ENCODE measurements at regions not wholly inside any gene's neighbourhood (a gene's known extent, or its start where the extent isn't known, plus 50 kb on each side); places are given as distances from the start of the nearest gene placed in this dataset.

DNA sequence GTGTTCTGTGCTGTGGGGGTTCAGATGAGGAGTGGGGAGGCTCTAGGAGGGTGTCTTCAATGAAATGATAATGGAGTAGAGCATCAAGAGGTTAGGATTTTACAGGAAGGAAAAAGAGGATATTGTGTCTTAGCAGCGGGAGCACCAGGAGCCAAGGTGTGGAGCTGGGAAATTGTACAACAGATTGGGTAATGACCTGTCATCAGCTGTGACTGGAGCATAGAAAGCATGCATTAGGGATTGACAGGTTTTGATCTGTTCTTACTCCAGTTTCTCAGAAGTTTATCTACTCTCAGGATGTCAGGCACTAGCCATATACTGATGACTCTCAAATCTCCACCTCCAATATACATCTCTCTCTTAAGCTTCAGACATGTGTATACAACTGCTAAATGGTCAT is 196.9 kb downstream of the ARHGAP12 start:
- peak in 1 of 4 donors; percentile 25 for ATAC-seq
- no peak overlapping the region for H3K4me3 ChIP-seq
- WGBS, 3 donors, result 65 to 78% (median 67%) methylated on average over 1 of the region's 1 CpG
- H3K4me1 ChIP-seq, result peaks cover 4% of the 10 kb centered on the region
- H3K9me3 ChIP-seq, result no peaks in the 10 kb centered on the region
- intact Hi-C loops (cut with DNase I), result no loop called here
- TF ChIP-seq, protein P1, sequence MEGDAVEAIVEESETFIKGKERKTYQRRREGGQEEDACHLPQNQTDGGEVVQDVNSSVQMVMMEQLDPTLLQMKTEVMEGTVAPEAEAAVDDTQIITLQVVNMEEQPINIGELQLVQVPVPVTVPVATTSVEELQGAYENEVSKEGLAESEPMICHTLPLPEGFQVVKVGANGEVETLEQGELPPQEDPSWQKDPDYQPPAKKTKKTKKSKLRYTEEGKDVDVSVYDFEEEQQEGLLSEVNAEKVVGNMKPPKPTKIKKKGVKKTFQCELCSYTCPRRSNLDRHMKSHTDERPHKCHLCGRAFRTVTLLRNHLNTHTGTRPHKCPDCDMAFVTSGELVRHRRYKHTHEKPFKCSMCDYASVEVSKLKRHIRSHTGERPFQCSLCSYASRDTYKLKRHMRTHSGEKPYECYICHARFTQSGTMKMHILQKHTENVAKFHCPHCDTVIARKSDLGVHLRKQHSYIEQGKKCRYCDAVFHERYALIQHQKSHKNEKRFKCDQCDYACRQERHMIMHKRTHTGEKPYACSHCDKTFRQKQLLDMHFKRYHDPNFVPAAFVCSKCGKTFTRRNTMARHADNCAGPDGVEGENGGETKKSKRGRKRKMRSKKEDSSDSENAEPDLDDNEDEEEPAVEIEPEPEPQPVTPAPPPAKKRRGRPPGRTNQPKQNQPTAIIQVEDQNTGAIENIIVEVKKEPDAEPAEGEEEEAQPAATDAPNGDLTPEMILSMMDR (IDR thresholded peaks at IDR 0.05), result no peak
- H3K27ac ChIP-seq, result no peak overlapping the region
- no peak for DNase-seq
- no peaks in the 10 kb centered on the region for H3K36me3 ChIP-seq (ENCODE audit: insufficient read depth in 1 of 2, low read depth in 1 of 2)
- no peaks in the 10 kb centered on the region for H3K27me3 ChIP-seq (ENCODE audit: insufficient read depth in 3 of 3, low read length in 2 of 3)

DNA sequence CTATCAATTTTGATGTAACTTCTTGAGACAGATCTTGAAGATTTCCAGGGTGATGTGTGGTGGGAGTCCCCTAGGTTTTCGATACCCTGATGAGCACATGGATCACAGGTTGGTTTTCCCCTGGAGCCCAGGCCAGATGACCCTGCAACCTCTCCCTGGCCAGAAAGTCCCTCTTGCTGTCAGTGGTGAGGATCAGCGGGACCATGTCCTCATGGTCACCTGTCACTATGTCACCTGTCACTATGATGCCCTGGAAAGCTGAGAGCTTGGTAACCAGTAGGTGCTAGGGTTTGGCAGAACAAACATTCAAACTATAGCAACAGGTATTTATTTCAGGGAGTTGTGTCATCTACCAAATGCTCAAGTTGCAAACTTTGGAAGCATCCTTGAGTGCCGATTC is 197.9 kb downstream of the ARHGAP12 start:
- TF ChIP-seq, protein P1 (IDR thresholded peaks at IDR 0.05), result no peak
- Histone ChIP-seq H3K4me1 (peaks cover 4% of the 10 kb centered on the region), H3K9me3 (no peaks in the 10 kb centered on the region), H3K27ac (no peak overlapping the region), H3K27me3 (ENCODE audit: insufficient read depth in 3 of 3, low read length in 2 of 3) (no peaks in the 10 kb centered on the region), H3K36me3 (ENCODE audit: insufficient read depth in 1 of 2, low read depth in 1 of 2) (no peaks in the 10 kb centered on the region), H3K4me3 (no peak overlapping the region)
- 35 to 44% (median 39%) methylated on average over 3 of the region's 3 CpGs for WGBS, 3 donors
- ATAC-seq, result peak; percentile 72 to 97 (median 85)
- intact Hi-C loops (cut with DNase I), result no loop called here
- no peak for DNase-seq

DNA sequence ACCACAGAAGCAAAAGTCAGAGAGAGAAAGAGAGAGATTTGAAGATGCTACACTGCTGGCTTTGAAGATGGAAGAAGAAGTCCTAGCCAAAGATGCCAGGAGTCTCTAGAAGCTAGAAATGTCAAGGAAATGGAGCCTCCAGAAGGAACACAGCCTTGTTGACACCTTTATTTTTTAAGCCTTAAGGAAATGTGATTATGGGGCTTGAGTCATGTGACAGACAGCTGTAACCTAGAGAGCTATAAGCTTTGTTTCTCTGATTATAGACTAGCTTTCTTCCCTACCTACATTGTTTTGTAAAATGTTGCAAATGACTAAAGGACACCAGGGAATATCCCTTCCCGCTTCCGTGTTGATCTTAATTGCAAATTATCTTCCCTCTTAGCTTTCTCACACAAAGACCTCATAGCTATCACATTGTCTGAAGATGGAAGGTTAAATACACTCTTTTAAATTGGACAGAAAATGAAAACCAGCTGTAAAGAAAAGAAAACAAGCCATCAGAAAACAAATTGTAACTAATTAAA is 199.9 kb downstream of the ARHGAP12 start:
- no peaks in the 10 kb centered on the region for H3K36me3 ChIP-seq (ENCODE audit: insufficient read depth in 1 of 2, low read depth in 1 of 2)
- intact Hi-C loops (cut with DNase I), result no loop called here
- H3K27ac ChIP-seq, result no peak overlapping the region
- H3K4me3 ChIP-seq, result no peak overlapping the region
- no peaks in the 10 kb centered on the region for H3K9me3 ChIP-seq
- TF ChIP-seq, protein P1 (IDR thresholded peaks at IDR 0.05), result no peak
- H3K4me1 ChIP-seq, result peaks cover 4% of the 10 kb centered on the region
- no peak for DNase-seq
- no peak for ATAC-seq
- WGBS, 3 donors, result 59 to 74% (median 68%) methylated on average over 2 of the region's 2 CpGs
- H3K27me3 ChIP-seq (ENCODE audit: insufficient read depth in 3 of 3, low read length in 2 of 3), result no peaks in the 10 kb centered on the region

DNA sequence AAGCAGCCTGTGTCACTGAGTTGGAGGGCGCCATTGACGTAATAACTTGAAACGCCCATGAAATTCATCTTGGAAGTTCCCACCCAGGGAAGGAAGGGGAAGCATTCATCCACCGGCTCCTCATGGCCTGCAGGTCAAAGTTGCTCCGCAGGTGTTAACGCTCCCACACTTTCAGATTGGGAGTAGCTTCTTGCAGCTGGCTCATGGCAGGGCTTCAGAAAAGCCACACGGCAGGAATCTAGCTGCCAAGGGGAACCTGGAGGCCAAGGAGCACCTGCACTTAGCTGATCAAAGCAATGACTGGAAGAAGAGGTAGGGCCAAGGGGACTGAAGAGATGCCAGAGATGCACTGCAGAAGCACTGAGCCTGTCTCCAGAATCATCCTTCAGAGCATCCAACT is 203.2 kb downstream of the ARHGAP12 start:
- 91 to 94% (median 93%) methylated on average over 7 of the region's 7 CpGs for WGBS, 3 donors
- no peak overlapping the region for H3K27ac ChIP-seq
- no peak for DNase-seq
- no peak for ATAC-seq
- no peaks in the 10 kb centered on the region for H3K9me3 ChIP-seq
- intact Hi-C loops (cut with DNase I), result no loop called here
- H3K4me1 ChIP-seq, result no peaks in the 10 kb centered on the region
- H3K36me3 ChIP-seq (ENCODE audit: insufficient read depth in 1 of 2, low read depth in 1 of 2), result no peaks in the 10 kb centered on the region
- H3K27me3 ChIP-seq (ENCODE audit: insufficient read depth in 3 of 3, low read length in 2 of 3), result no peaks in the 10 kb centered on the region
- H3K4me3 ChIP-seq, result no peak overlapping the region
- TF ChIP-seq, protein P1 (IDR thresholded peaks at IDR 0.05), result no peak

DNA sequence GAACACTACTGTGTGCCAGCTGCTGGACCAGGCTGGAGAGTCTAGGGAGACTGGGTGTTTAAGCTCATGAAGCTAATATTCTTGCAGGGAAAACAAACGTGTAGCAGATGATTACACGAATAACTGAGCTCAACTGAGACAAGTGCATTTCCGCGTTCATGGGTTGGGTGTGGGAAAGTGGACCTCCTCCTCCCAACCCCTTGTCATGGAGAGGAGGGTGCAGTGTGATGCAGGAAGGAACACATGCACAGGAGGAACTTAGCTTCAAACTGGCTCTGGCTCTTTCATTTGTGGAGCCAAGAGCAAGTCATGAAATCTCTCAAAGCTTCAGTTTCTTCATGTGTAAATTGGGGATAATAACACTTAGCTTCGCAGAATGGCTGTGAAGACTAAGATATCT is 204.3 kb downstream of the ARHGAP12 start:
- no peak overlapping the region for H3K4me3 ChIP-seq
- DNase-seq (no peak), ATAC-seq (no peak)
- no peaks in the 10 kb centered on the region for H3K36me3 ChIP-seq (ENCODE audit: insufficient read depth in 1 of 2, low read depth in 1 of 2)
- no peaks in the 10 kb centered on the region for H3K9me3 ChIP-seq
- 83 to 88% (median 85%) methylated on average over 5 of the region's 5 CpGs for whole genome bisulfite sequencing, 3 donors
- TF ChIP-seq, protein P1 (IDR thresholded peaks at IDR 0.05), result no peak
- H3K4me1 ChIP-seq, result no peaks in the 10 kb centered on the region
- intact Hi-C loops (cut with DNase I), result no loop called here
- H3K27me3 ChIP-seq (ENCODE audit: insufficient read depth in 3 of 3, low read length in 2 of 3), result no peaks in the 10 kb centered on the region
- no peak overlapping the region for H3K27ac ChIP-seq

Data from psoas muscle (tissue), 7 donors.